OCI-LY1 (cell line): ENCODE measurements at regions not wholly inside any gene's neighbourhood (a gene's known extent, or its start where the extent isn't known, plus 50 kb on each side); places are given as distances from the start of the nearest gene placed in this dataset.

ENCODE experiments used
- CTCF ChIP-seq: fragments of 200-600 bp; sonication (generic), shearing (Covaris generic); IDR thresholded peaks from 2 replicates; pipeline ENCODE4 v1.5.1; 2017; ENCODE audit warnings: mild to moderate bottlenecking, antibody characterized with exemption, low read length, moderate library complexity, mixed read lengths
- EZH2 ChIP-seq: fragments of 200-600 bp; sonication (generic), shearing (Covaris generic); IDR thresholded peaks from 2 replicates; pipeline ENCODE4 v1.8.0; 2017; ENCODE audit warnings: borderline replicate concordance, mixed run types, mild to moderate bottlenecking, antibody characterized with exemption, low read length, moderate library complexity, mixed read lengths

GRCh38 chr4:153141238-153141637 is 63.0 kb upstream of the TRIM2 start:
- no peak for TF ChIP-seq CTCF
- TF ChIP-seq EZH2, result no peak
